H1 (cell line): ENCODE measurements at regions not wholly inside any gene's neighbourhood (a gene's known extent, or its start where the extent isn't known, plus 50 kb on each side); places are given as distances from the start of the nearest gene placed in this dataset.

Source experiments
- BACH1 ChIP-seq: IDR thresholded peaks from 2 replicates; pipeline ENCODE4 v1.6.1; 2012; ENCODE audit warnings: low read length, improper control_type of control experiment
- BCL11A ChIP-seq, 2 experiments: IDR thresholded peaks; one replicate each; pipeline ENCODE4 v1.6.1; 2011; ENCODE audit warnings: low read depth in 2 of 2, low read length in 2 of 2, mild to moderate bottlenecking in 2 of 2
- EGR1 ChIP-seq: IDR thresholded peaks from 2 replicates; pipeline ENCODE4 v1.6.1; 2011; ENCODE audit warnings: low read depth, low read length, borderline replicate concordance
- HDAC2 ChIP-seq, 2 experiments: fragments of 300-600 bp in 1 of 2; sonication (generic) in 1 of 2; IDR thresholded peaks; 2 replicates each; pipeline ENCODE4 v1.6.1; 2011 to 2012; ENCODE audit warnings: low read depth in 2 of 2, low read length in 2 of 2, mild to moderate bottlenecking in 2 of 2, moderate library complexity in 2 of 2, borderline replicate concordance in 1 of 2, inconsistent platforms in 1 of 2
- HDAC6 ChIP-seq: IDR thresholded peaks from one replicate; pipeline ENCODE4 v1.7.1; 2012; ENCODE audit warnings: low read depth, mild to moderate bottlenecking, inconsistent platforms, low read length, moderate library complexity
- SP4 ChIP-seq: IDR thresholded peaks from 2 replicates; pipeline ENCODE4 v1.6.1; 2012; ENCODE audit warnings: low read length, inconsistent platforms

DNA sequence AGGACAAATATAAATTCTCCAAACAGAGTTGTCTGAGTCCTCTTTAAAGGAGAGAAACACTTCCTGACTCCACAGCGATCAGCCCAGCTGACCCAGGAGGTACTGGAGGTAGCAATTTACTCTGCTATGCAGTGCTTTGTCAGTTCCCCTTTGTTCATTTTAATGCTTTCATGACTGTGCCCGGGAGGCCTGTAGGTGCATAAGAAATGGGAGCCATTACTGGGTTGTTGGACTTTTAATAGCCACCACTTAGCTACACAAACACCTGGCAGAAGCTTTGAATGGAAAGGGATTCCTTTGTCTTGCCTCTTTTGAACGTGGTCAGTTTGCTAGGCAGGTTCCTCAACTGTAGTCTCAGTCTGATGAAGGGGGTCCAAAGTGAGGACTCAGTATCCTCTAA lies 59.0 kb upstream of the AFF2 start (continued):
- no peak for TF ChIP-seq EGR1
- TF ChIP-seq SP4, result no peak
- no peak for TF ChIP-seq HDAC6
- peak in 1 of 2 experiments; percentile 55; a peak in 1 of 4 replicates for TF ChIP-seq HDAC2 (IDR thresholded peaks at IDR 0.05; ENCODE audit: borderline replicate concordance in 1 of 2, low read depth in 2 of 2, low read length in 2 of 2)
- no peak for TF ChIP-seq BACH1
- TF ChIP-seq BCL11A (IDR thresholded peaks at IDR 0.05; ENCODE audit: low read depth in 2 of 2, low read length in 2 of 2), result peak in 1 of 2 experiments; percentile 38
